Endothelial cell of umbilical vein (primary cell): ENCODE measurements at regions not wholly inside any gene's neighbourhood (a gene's known extent, or its start where the extent isn't known, plus 50 kb on each side); places are given as distances from the start of the nearest gene placed in this dataset.
"Not testable (repeated sequence)": the region's sequence is repeated elsewhere in the genome, so short reads cannot be mapped to it uniquely, and the experiment has no call there.

Experiments
- BruUV-seq: library from RNA; stranded (reverse); fragments of 400-500 nt; replicated peaks from 2 replicates; lab custom pipeline; 2021; lab: Mats Ljungman, UMichigan
- CTCF ChIA-PET: fragments of 300-600, 350-600 bp; sonication (Branson Sonifier 250); formaldehyde crosslinking; loops from one replicate; lab custom pipeline; 2021; ENCODE audit warnings: antibody characterized with exemption, inconsistent platforms; lab: Charles Lee
- POLR2A ChIA-PET: fragments of 300-600, 350-600 bp; sonication (Branson Sonifier 250); formaldehyde crosslinking; loops from one replicate; lab custom pipeline; 2021; ENCODE audit warnings: antibody characterized with exemption, inconsistent platforms; lab: Charles Lee
- DNase-seq: peaks from one replicate; pipeline ENCODE4 v3.0.0-alpha.2; 2011; ENCODE audit warnings: low read depth, low spot score
- FAIRE-seq: peaks from 2 replicates; lab custom pipeline; 2011; peaks lifted over from hg19 to GRCh38; lab: Jason Lieb, UNC
- H2AFZ ChIP-seq: 2 replicates; pipeline ENCODE4 v1.6.0; 2012; ENCODE audit warnings: low read depth, low read length, control low read depth, inconsistent platforms
- H3K27ac ChIP-seq: 2 replicates; pipeline ENCODE4 v1.5.1; 2011; ENCODE audit warnings: low read depth, mild to moderate bottlenecking, control low read depth, low read length, moderate library complexity; ENCODE audit not compliant: insufficient read depth
- H3K27me3 ChIP-seq, 2 experiments: 2 replicates each; pipeline versions ENCODE4 v1.6.0 to v1.6.1; 2011; ENCODE audit warnings: low read length in 2 of 2, mixed read lengths in 1 of 2; ENCODE audit not compliant: control insufficient read depth in 2 of 2, insufficient read depth in 2 of 2
- H3K36me3 ChIP-seq, 2 experiments: 2 replicates in 1 of 2; 3 replicates in 1 of 2; pipeline ENCODE4 v1.5.1; 2011; ENCODE audit warnings: low read length in 2 of 2, mild to moderate bottlenecking in 1 of 2, moderate library complexity in 1 of 2; ENCODE audit not compliant: control insufficient read depth in 2 of 2, insufficient read depth in 2 of 2; ENCODE audit errors: extremely low read depth in 1 of 2
- H3K4me1 ChIP-seq: 3 replicates; pipeline ENCODE4 v1.5.1; 2011; ENCODE audit warnings: mild to moderate bottlenecking, low read length; ENCODE audit not compliant: control insufficient read depth, insufficient read depth; ENCODE audit errors: extremely low read depth
- H3K4me2 ChIP-seq: 2 replicates; pipeline ENCODE4 v1.6.1; 2011; ENCODE audit warnings: low read length, control low read depth, mixed read lengths; ENCODE audit not compliant: insufficient read depth
- H3K4me3 ChIP-seq, 3 experiments: fragments of 200-600 bp in 1 of 3; sonication (generic), shearing (Covaris generic) in 1 of 3; replicated peaks in 1 of 3; 2 replicates each; pipeline ENCODE4 v1.5.1; 2011 to 2016; ENCODE audit warnings: control low read depth in 3 of 3, low read length in 3 of 3, mild to moderate bottlenecking in 2 of 3, inconsistent platforms in 1 of 3, low read depth in 1 of 3, moderate library complexity in 1 of 3; ENCODE audit not compliant: insufficient read depth in 1 of 3
- H3K79me2 ChIP-seq: 2 replicates; pipeline ENCODE4 v1.6.0; 2012; ENCODE audit warnings: low read length, inconsistent platforms; ENCODE audit not compliant: control insufficient read depth, insufficient read depth
- H3K9ac ChIP-seq: replicated peaks from 2 replicates; pipeline ENCODE3; 2011; ENCODE audit warnings: low read length, control low read depth; ENCODE audit not compliant: insufficient read depth; ENCODE audit errors: extremely low read depth
- H3K9me1 ChIP-seq: replicated peaks from 3 replicates; pipeline ENCODE4 v1.6.0; 2011; ENCODE audit warnings: mild to moderate bottlenecking, low read length; ENCODE audit not compliant: control insufficient read depth, insufficient read depth; ENCODE audit errors: extremely low read depth
- H3K9me3 ChIP-seq: replicated peaks from 2 replicates; pipeline ENCODE4 v1.5.1; 2012; ENCODE audit warnings: low read length, inconsistent platforms; ENCODE audit not compliant: control insufficient read depth, insufficient read depth
- H4K20me1 ChIP-seq: replicated peaks from 2 replicates; pipeline ENCODE3; 2011; ENCODE audit warnings: mild to moderate bottlenecking, low read length; ENCODE audit not compliant: control insufficient read depth, insufficient read depth; ENCODE audit errors: extremely low read depth
- dilution Hi-C: fragments of 300-500 bp; cut with MboI; formaldehyde crosslinking; loops from one replicate; pipeline ENCODE4 v1.15.0; 2019; ENCODE audit warnings: low sequenced_read_pairs; ENCODE audit not compliant: extremely low pct_ligation_motif_present
- intact Hi-C: fragments of 100-400 bp; cut with micrococcal nuclease; formaldehyde crosslinking; loops from one replicate; pipeline ENCODE4 v1.10.0; 2022

GRCh38 chr22:15823178-15823577 is 133.4 kb downstream of the POTEH start:
- dilution Hi-C loops, POLR2A ChIA-PET, H3K9me1 ChIP-seq, H3K4me1 ChIP-seq, H3K27ac ChIP-seq, H3K79me2 ChIP-seq, BruUV-seq, H3K4me3 ChIP-seq, FAIRE-seq, H3K9ac ChIP-seq, H3K9me3 ChIP-seq, DNase-seq, H2AFZ ChIP-seq, H4K20me1 ChIP-seq, H3K36me3 ChIP-seq, H3K4me2 ChIP-seq, H3K27me3 ChIP-seq, intact Hi-C loops, CTCF ChIA-PET: not testable (repeated sequence)

GRCh38 chr22:15832235-15832634 is 142.4 kb downstream of the POTEH start:
- H3K4me1 ChIP-seq, POLR2A ChIA-PET, H4K20me1 ChIP-seq, FAIRE-seq, H3K27ac ChIP-seq, dilution Hi-C loops, H2AFZ ChIP-seq, BruUV-seq, H3K9me1 ChIP-seq, H3K27me3 ChIP-seq, DNase-seq, H3K36me3 ChIP-seq, CTCF ChIA-PET, H3K9me3 ChIP-seq, H3K4me2 ChIP-seq, H3K9ac ChIP-seq, intact Hi-C loops, H3K79me2 ChIP-seq, H3K4me3 ChIP-seq: not testable (repeated sequence)

- H3K9me1 ChIP-seq, H3K27me3 ChIP-seq, dilution Hi-C loops, H4K20me1 ChIP-seq, H3K4me2 ChIP-seq, BruUV-seq, H3K4me3 ChIP-seq, intact Hi-C loops, H2AFZ ChIP-seq, CTCF ChIA-PET, H3K36me3 ChIP-seq, DNase-seq, H3K4me1 ChIP-seq, FAIRE-seq, H3K9ac ChIP-seq, POLR2A ChIA-PET, H3K9me3 ChIP-seq, H3K79me2 ChIP-seq, H3K27ac ChIP-seq: not testable (repeated sequence)
Observed at GRCh38 chr22:15835729-15836128, 145.9 kb downstream of the POTEH start.

- H3K27me3 ChIP-seq, H3K4me1 ChIP-seq, H3K9me3 ChIP-seq, H3K36me3 ChIP-seq, CTCF ChIA-PET, H3K9me1 ChIP-seq, H3K27ac ChIP-seq, H3K9ac ChIP-seq, H4K20me1 ChIP-seq, H3K4me2 ChIP-seq, BruUV-seq, H3K4me3 ChIP-seq, dilution Hi-C loops, FAIRE-seq, POLR2A ChIA-PET, H2AFZ ChIP-seq, DNase-seq, intact Hi-C loops, H3K79me2 ChIP-seq: not testable (repeated sequence)
Observed at GRCh38 chr22:15849772-15850171, 159.9 kb downstream of the POTEH start.
